Left ventricle myocardium inferior (tissue), 1 donor: ENCODE measurements at regions not wholly inside any gene's neighbourhood (a gene's known extent, or its start where the extent isn't known, plus 50 kb on each side); places are given as distances from the start of the nearest gene placed in this dataset.

Experiments
- DNase-seq: peaks from one replicate; pipeline ENCODE4 v3.0.0-alpha.2; 2020
- H3K27ac ChIP-seq: fragments of 200-600 bp; replicated peaks from 2 replicates; pipeline ENCODE4 v1.8.0; 2021
- H3K27me3 ChIP-seq: fragments of 200-600 bp; 2 replicates; pipeline ENCODE4 v1.8.0; 2021; ENCODE audit warnings: low read depth
- H3K36me3 ChIP-seq: fragments of 200-600 bp; 2 replicates; pipeline ENCODE4 v1.8.0; 2021
- H3K4me1 ChIP-seq: fragments of 200-600 bp; 2 replicates; pipeline ENCODE4 v1.8.0; 2021
- H3K4me3 ChIP-seq: fragments of 200-600 bp; 2 replicates; pipeline ENCODE4 v1.8.0; 2021; ENCODE audit warnings: mild to moderate bottlenecking, moderate library complexity
- H3K9me3 ChIP-seq: fragments of 200-600 bp; replicated peaks from 2 replicates; pipeline ENCODE4 v1.8.0; 2021
- CTCF ChIP-seq: fragments of 200-600 bp; IDR thresholded peaks from 2 replicates; pipeline ENCODE4 v1.8.0; 2021; ENCODE audit warnings: antibody characterized with exemption, mild to moderate bottlenecking, borderline replicate concordance
- intact Hi-C: fragments of 100-400 bp; cut with micrococcal nuclease; formaldehyde crosslinking; loops from one replicate; pipeline ENCODE4 v1.11.0; 2022
- donor health status: DM: no; HTN: yes; CAD: no; lungs with severe emphysema.

DNA sequence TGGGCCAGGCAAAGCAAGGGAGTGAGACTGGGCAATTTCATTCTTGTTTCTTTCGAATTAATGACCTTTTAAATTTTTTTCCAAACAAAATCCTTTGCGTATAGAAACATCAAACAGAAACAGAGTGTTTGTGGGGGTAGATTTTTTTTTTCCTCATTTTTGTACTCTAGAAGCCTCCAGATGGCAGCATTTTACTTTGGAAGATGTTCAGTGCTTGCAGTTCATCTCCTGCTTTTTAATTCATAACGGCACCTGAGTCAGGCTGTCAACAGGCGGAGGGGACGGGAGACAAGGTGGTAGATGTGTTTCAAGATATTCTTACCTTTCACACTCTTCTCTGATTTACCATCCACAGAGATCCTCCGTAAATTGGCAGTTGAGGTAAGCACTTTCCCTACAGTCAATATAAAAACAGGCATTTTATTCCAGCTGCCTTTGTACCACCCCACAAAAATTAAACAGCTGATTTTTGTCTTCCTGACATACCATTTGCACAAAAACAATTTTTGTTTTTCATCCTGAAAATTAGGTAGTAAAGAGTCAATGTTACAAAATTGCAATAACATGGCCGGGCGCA, 99.5 kb upstream of the FBXL17 start:
- Histone ChIP-seq H3K9me3 (no peaks in the 10 kb centered on the region), H3K36me3 (no peaks in the 10 kb centered on the region), H3K4me3 (no peak overlapping the region), H3K27me3 (no peaks in the 10 kb centered on the region), H3K27ac (no peak overlapping the region), H3K4me1 (peaks cover 4% of the 10 kb centered on the region)
- no peak for DNase-seq
- peak; percentile 48 for TF ChIP-seq CTCF
- intact Hi-C loops, result no loop called here

GRCh38 chr5:108472237-108472636, 90.3 kb upstream of the FBXL17 start:
- TF ChIP-seq CTCF, result no peak
- intact Hi-C loops, result no loop called here
- no peak overlapping the region for H3K27ac ChIP-seq
- no peaks in the 10 kb centered on the region for H3K4me1 ChIP-seq
- H3K36me3 ChIP-seq, result no peaks in the 10 kb centered on the region
- H3K9me3 ChIP-seq, result peaks cover 9% of the 10 kb centered on the region
- no peak overlapping the region for H3K4me3 ChIP-seq
- H3K27me3 ChIP-seq, result no peaks in the 10 kb centered on the region
- DNase-seq, result no peak

GRCh38 chr5:108467563-108467962, 85.7 kb upstream of the FBXL17 start:
- no peak overlapping the region for H3K27ac ChIP-seq
- intact Hi-C loops, result no loop called here

GRCh38 chr5:108461628-108462367, 79.9 kb upstream of the FBXL17 start:
- Histone ChIP-seq H3K36me3 (no peaks in the 10 kb centered on the region), H3K27ac (no peak overlapping the region), H3K9me3 (no peaks in the 10 kb centered on the region), H3K4me1 (no peaks in the 10 kb centered on the region), H3K4me3 (no peak overlapping the region), H3K27me3 (no peaks in the 10 kb centered on the region)
- intact Hi-C loops, result no loop called here
- TF ChIP-seq CTCF, result no peak
- no peak for DNase-seq

More at GRCh38 chr5:108467563-108467962, 85.7 kb upstream of the FBXL17 start:
- no peaks in the 10 kb centered on the region for H3K36me3 ChIP-seq
- DNase-seq, result no peak
- H3K9me3 ChIP-seq, result no peaks in the 10 kb centered on the region
- H3K27me3 ChIP-seq, result no peaks in the 10 kb centered on the region
- no peak for TF ChIP-seq CTCF
- no peak overlapping the region for H3K4me3 ChIP-seq
- no peaks in the 10 kb centered on the region for H3K4me1 ChIP-seq

DNA sequence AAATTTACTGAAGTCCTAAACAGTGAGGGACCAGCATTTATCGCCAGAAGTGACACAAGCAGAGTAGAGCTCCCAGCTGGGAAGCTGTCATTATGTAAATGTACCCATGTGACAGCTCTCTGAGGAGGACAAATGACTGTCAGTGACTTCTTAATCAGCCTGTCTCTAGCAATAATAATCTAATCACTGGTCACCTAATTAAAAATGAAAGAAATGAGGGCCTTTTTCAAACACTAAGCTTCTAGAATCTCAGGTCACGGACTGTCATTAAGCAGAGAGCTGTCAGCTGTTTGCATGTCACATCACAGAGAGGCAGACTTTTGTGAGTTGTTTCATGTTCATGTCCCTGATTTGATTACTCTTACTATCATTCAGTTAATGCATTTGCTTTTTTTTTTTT, 77.9 kb upstream of the FBXL17 start:
- Histone ChIP-seq H3K4me3 (no peak overlapping the region), H3K36me3 (no peaks in the 10 kb centered on the region), H3K27ac (no peak overlapping the region), H3K9me3 (peaks cover 8% of the 10 kb centered on the region), H3K27me3 (no peaks in the 10 kb centered on the region), H3K4me1 (no peaks in the 10 kb centered on the region)
- DNase-seq, result no peak
- intact Hi-C loops, result no loop called here
- no peak for TF ChIP-seq CTCF
